ENCODE measurements at regions not wholly inside any gene's neighbourhood (a gene's known extent, or its start where the extent isn't known, plus 50 kb on each side); places are given as distances from the start of the nearest gene placed in this dataset.

GRCh38 chr16:73197598-73197997 is 149.7 kb upstream of the ZFHX3 start:
- no peak overlapping the region for H3K4me3 ChIP-seq (ENCODE audit: low read depth, low read length)
- TF ChIP-seq CTCF (IDR thresholded peaks at IDR 0.05; ENCODE audit: insufficient read depth, low read length, missing control alignments) = no peak
- CTCF ChIA-PET = interaction anchor here (2.4 kb wide), 1 partner anchor 365 kb away, joined by 7 read pairs; no protein-coding TSS in a partner anchor
- DNase-seq (ENCODE audit: low read depth, low spot score) = no peak
- POLR2A ChIA-PET = no interaction called here

GRCh38 chr16:73196670-73197069 is 148.7 kb upstream of the ZFHX3 start:
- ChIA-PET CTCF (interaction anchor here (0.6 to 2.4 kb wide), 8 partner anchors 9 to 724 kb away, joined by 3 to 8 read pairs (median 4); no protein-coding TSS in a partner anchor), POLR2A (no interaction called here)
- H3K4me3 ChIP-seq (ENCODE audit: low read depth, low read length) = no peak overlapping the region
- peak; percentile 55 for TF ChIP-seq CTCF (IDR thresholded peaks at IDR 0.05; ENCODE audit: insufficient read depth, low read length, missing control alignments)
- DNase-seq (ENCODE audit: low read depth, low spot score) = no peak

GRCh38 chr16:73193464-73193863 is 145.5 kb upstream of the ZFHX3 start:
- DNase-seq (ENCODE audit: low read depth, low spot score) = no peak
- CTCF ChIA-PET = no interaction called here
- TF ChIP-seq CTCF (IDR thresholded peaks at IDR 0.05; ENCODE audit: insufficient read depth, low read length, missing control alignments) = no peak
- POLR2A ChIA-PET = no interaction called here
- no peak overlapping the region for H3K4me3 ChIP-seq (ENCODE audit: low read depth, low read length)

- CTCF ChIA-PET = interaction anchor here (0.6 to 1.8 kb wide), 3 partner anchors 11 to 230 kb away, joined by 3 to 4 read pairs (median 3); no protein-coding TSS in a partner anchor
- POLR2A ChIA-PET = no interaction called here
- no peak for DNase-seq (ENCODE audit: low read depth, low spot score)
- TF ChIP-seq CTCF (IDR thresholded peaks at IDR 0.05; ENCODE audit: insufficient read depth, low read length, missing control alignments) = no peak
- H3K4me3 ChIP-seq (ENCODE audit: low read depth, low read length) = no peak overlapping the region
These were observed 144.4 kb upstream of the ZFHX3 start for GRCh38 chr16:73192232-73192894.

GRCh38 chr16:73191660-73192046 is 143.7 kb upstream of the ZFHX3 start:
- CTCF ChIA-PET = interaction anchor here (0.6 to 1.8 kb wide), 4 partner anchors 10 to 229 kb away, joined by 3 to 4 read pairs (median 4); no protein-coding TSS in a partner anchor
- TF ChIP-seq CTCF (IDR thresholded peaks at IDR 0.05; ENCODE audit: insufficient read depth, low read length, missing control alignments) = no peak
- DNase-seq (ENCODE audit: low read depth, low spot score) = no peak
- POLR2A ChIA-PET = no interaction called here
- no peak overlapping the region for H3K4me3 ChIP-seq (ENCODE audit: low read depth, low read length)

GRCh38 chr16:73190688-73191659 is 143.0 kb upstream of the ZFHX3 start:
- TF ChIP-seq CTCF (IDR thresholded peaks at IDR 0.05; ENCODE audit: insufficient read depth, low read length, missing control alignments) = no peak
- DNase-seq (ENCODE audit: low read depth, low spot score) = no peak
- POLR2A ChIA-PET = no interaction called here
- H3K4me3 ChIP-seq (ENCODE audit: low read depth, low read length) = no peak overlapping the region
- CTCF ChIA-PET = interaction anchor here (0.9 to 2.0 kb wide), 4 partner anchors 9 to 358 kb away, joined by 3 to 12 read pairs (median 4); no protein-coding TSS in a partner anchor

All from AG04449 (cell line).